Stomach (tissue), 4 donors: ENCODE measurements at regions not wholly inside any gene's neighbourhood (a gene's known extent, or its start where the extent isn't known, plus 50 kb on each side); places are given as distances from the start of the nearest gene placed in this dataset.

Source experiments
- POLR2A ChIP-seq, 4 donors: fragments of 450-650 bp; IDR thresholded peaks; one replicate each; pipeline ENCODE4 v1.6.1; 2016; ENCODE audit warnings: antibody characterized with exemption in 4 of 4, control low read depth in 2 of 4, mild to moderate bottlenecking in 1 of 4, moderate library complexity in 1 of 4
- POLR2AphosphoS5 ChIP-seq, 3 donors: sonication (generic); formaldehyde crosslinking; IDR thresholded peaks; one replicate each; pipeline ENCODE4 v1.6.1; 2016; ENCODE audit warnings: antibody characterized with exemption in 3 of 3

GRCh38 chr6:165758441-165758840, 95.4 kb upstream of the PDE10A start:
- no peak for TF ChIP-seq POLR2AphosphoS5 (IDR thresholded peaks at IDR 0.05)
- no peak for TF ChIP-seq POLR2A (IDR thresholded peaks at IDR 0.05)
